ENCODE measurements at regions not wholly inside any gene's neighbourhood (a gene's known extent, or its start where the extent isn't known, plus 50 kb on each side); places are given as distances from the start of the nearest gene placed in this dataset.

DNA sequence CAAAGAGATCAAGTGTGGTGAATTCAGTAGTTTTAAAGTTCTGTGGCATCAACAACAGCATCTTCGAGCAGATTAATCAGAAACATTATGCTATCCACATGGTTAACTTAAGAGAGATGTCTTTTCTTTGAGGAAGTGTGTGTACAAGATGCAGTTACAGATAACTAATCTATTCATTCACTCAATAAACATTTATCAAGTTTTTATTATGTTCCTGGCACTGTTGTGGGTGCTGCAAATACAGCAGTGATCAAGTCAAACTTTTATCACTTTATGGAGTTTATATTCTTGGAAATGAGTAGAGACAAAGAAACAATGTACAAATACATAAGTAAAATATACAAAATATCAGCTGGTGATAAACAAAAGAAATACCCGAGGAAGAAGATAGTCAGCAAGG is 66.4 kb downstream of the ATOH1 start:
- Histone ChIP-seq H3K27me3 (ENCODE audit: insufficient read depth) (no peaks in the 10 kb centered on the region), H3K27ac (ENCODE audit: low read depth) (no peak overlapping the region), H3K4me1 (ENCODE audit: insufficient read depth) (no peaks in the 10 kb centered on the region), H3K9me2 (ENCODE audit: insufficient read depth) (no peaks in the 10 kb centered on the region), H4K20me1 (replicated peaks; ENCODE audit: insufficient read depth) (no peaks in the 10 kb centered on the region), H3K79me2 (replicated peaks; ENCODE audit: insufficient read depth) (no peaks in the 10 kb centered on the region), H3K4me3 (no peak overlapping the region), H3K4me2 (no peak overlapping the region), H3K36me3 (ENCODE audit: insufficient read depth) (no peaks in the 10 kb centered on the region), H2AFZ (no peak overlapping the region), H3F3A (replicated peaks; ENCODE audit: low read depth) (no peaks in the 10 kb centered on the region)
- DNase-seq (ENCODE audit: low spot score) (no peak), ATAC-seq (no peak)
- no peak overlapping the region for H3K4me3 Mint-ChIP-seq
- H3K27me3 Mint-ChIP-seq (ENCODE audit: insufficient read depth, low read depth, poor library complexity): peaks cover 3% of the 10 kb centered on the region
- no peak overlapping the region for H3K27ac Mint-ChIP-seq
- TF ChIP-seq JUNB (IDR thresholded peaks at IDR 0.05; ENCODE audit: unreplicated experiment): no peak
- TF ChIP-seq ZNF114 (CRISPR knock-in tag; IDR thresholded peaks at IDR 0.05): no peak
- TF ChIP-seq EZH2phosphoT487 (IDR thresholded peaks at IDR 0.05; ENCODE audit: unreplicated experiment): no peak
- TF ChIP-seq, protein P1, sequence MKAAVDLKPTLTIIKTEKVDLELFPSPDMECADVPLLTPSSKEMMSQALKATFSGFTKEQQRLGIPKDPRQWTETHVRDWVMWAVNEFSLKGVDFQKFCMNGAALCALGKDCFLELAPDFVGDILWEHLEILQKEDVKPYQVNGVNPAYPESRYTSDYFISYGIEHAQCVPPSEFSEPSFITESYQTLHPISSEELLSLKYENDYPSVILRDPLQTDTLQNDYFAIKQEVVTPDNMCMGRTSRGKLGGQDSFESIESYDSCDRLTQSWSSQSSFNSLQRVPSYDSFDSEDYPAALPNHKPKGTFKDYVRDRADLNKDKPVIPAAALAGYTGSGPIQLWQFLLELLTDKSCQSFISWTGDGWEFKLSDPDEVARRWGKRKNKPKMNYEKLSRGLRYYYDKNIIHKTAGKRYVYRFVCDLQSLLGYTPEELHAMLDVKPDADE (IDR thresholded peaks at IDR 0.05): no peak
- TF ChIP-seq, protein P2, sequence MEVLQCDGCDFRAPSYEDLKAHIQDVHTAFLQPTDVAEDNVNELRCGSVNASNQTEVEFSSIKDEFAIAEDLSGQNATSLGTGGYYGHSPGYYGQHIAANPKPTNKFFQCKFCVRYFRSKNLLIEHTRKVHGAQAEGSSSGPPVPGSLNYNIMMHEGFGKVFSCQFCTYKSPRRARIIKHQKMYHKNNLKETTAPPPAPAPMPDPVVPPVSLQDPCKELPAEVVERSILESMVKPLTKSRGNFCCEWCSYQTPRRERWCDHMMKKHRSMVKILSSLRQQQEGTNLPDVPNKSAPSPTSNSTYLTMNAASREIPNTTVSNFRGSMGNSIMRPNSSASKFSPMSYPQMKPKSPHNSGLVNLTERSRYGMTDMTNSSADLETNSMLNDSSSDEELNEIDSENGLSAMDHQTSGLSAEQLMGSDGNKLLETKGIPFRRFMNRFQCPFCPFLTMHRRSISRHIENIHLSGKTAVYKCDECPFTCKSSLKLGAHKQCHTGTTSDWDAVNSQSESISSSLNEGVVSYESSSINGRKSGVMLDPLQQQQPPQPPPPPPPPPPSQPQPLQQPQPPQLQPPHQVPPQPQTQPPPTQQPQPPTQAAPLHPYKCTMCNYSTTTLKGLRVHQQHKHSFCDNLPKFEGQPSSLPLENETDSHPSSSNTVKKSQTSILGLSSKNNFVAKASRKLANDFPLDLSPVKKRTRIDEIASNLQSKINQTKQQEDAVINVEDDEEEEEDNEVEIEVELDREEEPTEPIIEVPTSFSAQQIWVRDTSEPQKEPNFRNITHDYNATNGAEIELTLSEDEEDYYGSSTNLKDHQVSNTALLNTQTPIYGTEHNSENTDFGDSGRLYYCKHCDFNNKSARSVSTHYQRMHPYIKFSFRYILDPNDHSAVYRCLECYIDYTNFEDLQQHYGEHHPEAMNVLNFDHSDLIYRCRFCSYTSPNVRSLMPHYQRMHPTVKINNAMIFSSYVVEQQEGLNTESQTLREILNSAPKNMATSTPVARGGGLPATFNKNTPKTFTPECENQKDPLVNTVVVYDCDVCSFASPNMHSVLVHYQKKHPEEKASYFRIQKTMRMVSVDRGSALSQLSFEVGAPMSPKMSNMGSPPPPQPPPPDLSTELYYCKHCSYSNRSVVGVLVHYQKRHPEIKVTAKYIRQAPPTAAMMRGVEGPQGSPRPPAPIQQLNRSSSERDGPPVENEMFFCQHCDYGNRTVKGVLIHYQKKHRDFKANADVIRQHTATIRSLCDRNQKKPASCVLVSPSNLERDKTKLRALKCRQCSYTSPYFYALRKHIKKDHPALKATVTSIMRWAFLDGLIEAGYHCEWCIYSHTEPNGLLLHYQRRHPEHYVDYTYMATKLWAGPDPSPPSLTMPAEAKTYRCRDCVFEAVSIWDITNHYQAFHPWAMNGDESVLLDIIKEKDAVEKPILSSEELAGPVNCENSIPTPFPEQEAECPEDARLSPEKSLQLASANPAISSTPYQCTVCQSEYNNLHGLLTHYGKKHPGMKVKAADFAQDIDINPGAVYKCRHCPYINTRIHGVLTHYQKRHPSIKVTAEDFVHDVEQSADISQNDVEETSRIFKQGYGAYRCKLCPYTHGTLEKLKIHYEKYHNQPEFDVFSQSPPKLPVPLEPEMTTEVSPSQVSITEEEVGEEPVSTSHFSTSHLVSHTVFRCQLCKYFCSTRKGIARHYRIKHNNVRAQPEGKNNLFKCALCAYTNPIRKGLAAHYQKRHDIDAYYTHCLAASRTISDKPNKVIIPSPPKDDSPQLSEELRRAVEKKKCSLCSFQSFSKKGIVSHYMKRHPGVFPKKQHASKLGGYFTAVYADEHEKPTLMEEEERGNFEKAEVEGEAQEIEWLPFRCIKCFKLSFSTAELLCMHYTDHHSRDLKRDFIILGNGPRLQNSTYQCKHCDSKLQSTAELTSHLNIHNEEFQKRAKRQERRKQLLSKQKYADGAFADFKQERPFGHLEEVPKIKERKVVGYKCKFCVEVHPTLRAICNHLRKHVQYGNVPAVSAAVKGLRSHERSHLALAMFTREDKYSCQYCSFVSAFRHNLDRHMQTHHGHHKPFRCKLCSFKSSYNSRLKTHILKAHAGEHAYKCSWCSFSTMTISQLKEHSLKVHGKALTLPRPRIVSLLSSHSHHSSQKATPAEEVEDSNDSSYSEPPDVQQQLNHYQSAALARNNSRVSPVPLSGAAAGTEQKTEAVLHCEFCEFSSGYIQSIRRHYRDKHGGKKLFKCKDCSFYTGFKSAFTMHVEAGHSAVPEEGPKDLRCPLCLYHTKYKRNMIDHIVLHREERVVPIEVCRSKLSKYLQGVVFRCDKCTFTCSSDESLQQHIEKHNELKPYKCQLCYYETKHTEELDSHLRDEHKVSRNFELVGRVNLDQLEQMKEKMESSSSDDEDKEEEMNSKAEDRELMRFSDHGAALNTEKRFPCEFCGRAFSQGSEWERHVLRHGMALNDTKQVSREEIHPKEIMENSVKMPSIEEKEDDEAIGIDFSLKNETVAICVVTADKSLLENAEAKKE (CRISPR knock-in tag; IDR thresholded peaks at IDR 0.05): no peak
- TF ChIP-seq ZNF331 (CRISPR knock-in tag; IDR thresholded peaks at IDR 0.05; ENCODE audit: low read depth): no peak
- no peak for TF ChIP-seq POLR2AphosphoS5 (IDR thresholded peaks at IDR 0.05; ENCODE audit: low read depth)
- no peak for TF ChIP-seq EZH2 (IDR thresholded peaks at IDR 0.05; ENCODE audit: low read depth, unreplicated experiment)
- TF ChIP-seq CREB1 (CRISPR knock-in tag; IDR thresholded peaks at IDR 0.05; ENCODE audit: low read depth): no peak
- TF ChIP-seq NANOG (IDR thresholded peaks at IDR 0.05; ENCODE audit: borderline replicate concordance): no peak
- no peak for TF ChIP-seq STAT1 (IDR thresholded peaks at IDR 0.05; ENCODE audit: unreplicated experiment)
- TF ChIP-seq, protein P3, sequence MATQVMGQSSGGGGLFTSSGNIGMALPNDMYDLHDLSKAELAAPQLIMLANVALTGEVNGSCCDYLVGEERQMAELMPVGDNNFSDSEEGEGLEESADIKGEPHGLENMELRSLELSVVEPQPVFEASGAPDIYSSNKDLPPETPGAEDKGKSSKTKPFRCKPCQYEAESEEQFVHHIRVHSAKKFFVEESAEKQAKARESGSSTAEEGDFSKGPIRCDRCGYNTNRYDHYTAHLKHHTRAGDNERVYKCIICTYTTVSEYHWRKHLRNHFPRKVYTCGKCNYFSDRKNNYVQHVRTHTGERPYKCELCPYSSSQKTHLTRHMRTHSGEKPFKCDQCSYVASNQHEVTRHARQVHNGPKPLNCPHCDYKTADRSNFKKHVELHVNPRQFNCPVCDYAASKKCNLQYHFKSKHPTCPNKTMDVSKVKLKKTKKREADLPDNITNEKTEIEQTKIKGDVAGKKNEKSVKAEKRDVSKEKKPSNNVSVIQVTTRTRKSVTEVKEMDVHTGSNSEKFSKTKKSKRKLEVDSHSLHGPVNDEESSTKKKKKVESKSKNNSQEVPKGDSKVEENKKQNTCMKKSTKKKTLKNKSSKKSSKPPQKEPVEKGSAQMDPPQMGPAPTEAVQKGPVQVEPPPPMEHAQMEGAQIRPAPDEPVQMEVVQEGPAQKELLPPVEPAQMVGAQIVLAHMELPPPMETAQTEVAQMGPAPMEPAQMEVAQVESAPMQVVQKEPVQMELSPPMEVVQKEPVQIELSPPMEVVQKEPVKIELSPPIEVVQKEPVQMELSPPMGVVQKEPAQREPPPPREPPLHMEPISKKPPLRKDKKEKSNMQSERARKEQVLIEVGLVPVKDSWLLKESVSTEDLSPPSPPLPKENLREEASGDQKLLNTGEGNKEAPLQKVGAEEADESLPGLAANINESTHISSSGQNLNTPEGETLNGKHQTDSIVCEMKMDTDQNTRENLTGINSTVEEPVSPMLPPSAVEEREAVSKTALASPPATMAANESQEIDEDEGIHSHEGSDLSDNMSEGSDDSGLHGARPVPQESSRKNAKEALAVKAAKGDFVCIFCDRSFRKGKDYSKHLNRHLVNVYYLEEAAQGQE (IDR thresholded peaks at IDR 0.05; ENCODE audit: unreplicated experiment): no peak
- TF ChIP-seq, protein P4, sequence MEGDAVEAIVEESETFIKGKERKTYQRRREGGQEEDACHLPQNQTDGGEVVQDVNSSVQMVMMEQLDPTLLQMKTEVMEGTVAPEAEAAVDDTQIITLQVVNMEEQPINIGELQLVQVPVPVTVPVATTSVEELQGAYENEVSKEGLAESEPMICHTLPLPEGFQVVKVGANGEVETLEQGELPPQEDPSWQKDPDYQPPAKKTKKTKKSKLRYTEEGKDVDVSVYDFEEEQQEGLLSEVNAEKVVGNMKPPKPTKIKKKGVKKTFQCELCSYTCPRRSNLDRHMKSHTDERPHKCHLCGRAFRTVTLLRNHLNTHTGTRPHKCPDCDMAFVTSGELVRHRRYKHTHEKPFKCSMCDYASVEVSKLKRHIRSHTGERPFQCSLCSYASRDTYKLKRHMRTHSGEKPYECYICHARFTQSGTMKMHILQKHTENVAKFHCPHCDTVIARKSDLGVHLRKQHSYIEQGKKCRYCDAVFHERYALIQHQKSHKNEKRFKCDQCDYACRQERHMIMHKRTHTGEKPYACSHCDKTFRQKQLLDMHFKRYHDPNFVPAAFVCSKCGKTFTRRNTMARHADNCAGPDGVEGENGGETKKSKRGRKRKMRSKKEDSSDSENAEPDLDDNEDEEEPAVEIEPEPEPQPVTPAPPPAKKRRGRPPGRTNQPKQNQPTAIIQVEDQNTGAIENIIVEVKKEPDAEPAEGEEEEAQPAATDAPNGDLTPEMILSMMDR (conservative IDR thresholded peaks at IDR 0.05; ENCODE audit: low read depth in 2 of 2): no peak
- H3K9me3 Mint-ChIP-seq: no peaks in the 10 kb centered on the region
- no peaks in the 10 kb centered on the region for H3K36me3 Mint-ChIP-seq (ENCODE audit: low read depth)
- peaks cover 5% of the 10 kb centered on the region; the same call in 1 of the 3 replicates for H3K4me1 Mint-ChIP-seq

Data from GM23338 (cell line).